GM12891 (cell line): ENCODE measurements at regions not wholly inside any gene's neighbourhood (a gene's known extent, or its start where the extent isn't known, plus 50 kb on each side); places are given as distances from the start of the nearest gene placed in this dataset.

Experiments used
- PAX5 ChIP-seq: IDR thresholded peaks from 2 replicates; pipeline ENCODE4 v1.6.1; 2011; ENCODE audit warnings: low read length, moderate library complexity, mild to moderate bottlenecking; ENCODE audit not compliant: insufficient read depth, severe bottlenecking
- POLR2A ChIP-seq: IDR thresholded peaks from 2 replicates; pipeline ENCODE4 v1.6.1; 2011; ENCODE audit warnings: low read depth, low read length, control low read depth
- POLR2AphosphoS5 ChIP-seq: IDR thresholded peaks from 2 replicates; pipeline ENCODE4 v1.6.1; 2011; ENCODE audit warnings: low read depth, low read length, control low read depth
- POU2F2 ChIP-seq: IDR thresholded peaks from 2 replicates; pipeline ENCODE4 v1.6.1; 2011; ENCODE audit warnings: low read depth, mild to moderate bottlenecking, control low read depth, low read length, moderate library complexity
- SPI1 ChIP-seq: IDR thresholded peaks from 2 replicates; pipeline ENCODE4 v1.6.1; 2011; ENCODE audit warnings: low read depth, low read length, control low read depth
- TAF1 ChIP-seq: IDR thresholded peaks from 2 replicates; pipeline ENCODE4 v1.6.1; 2011; ENCODE audit warnings: low read depth, low read length, control low read depth

DNA sequence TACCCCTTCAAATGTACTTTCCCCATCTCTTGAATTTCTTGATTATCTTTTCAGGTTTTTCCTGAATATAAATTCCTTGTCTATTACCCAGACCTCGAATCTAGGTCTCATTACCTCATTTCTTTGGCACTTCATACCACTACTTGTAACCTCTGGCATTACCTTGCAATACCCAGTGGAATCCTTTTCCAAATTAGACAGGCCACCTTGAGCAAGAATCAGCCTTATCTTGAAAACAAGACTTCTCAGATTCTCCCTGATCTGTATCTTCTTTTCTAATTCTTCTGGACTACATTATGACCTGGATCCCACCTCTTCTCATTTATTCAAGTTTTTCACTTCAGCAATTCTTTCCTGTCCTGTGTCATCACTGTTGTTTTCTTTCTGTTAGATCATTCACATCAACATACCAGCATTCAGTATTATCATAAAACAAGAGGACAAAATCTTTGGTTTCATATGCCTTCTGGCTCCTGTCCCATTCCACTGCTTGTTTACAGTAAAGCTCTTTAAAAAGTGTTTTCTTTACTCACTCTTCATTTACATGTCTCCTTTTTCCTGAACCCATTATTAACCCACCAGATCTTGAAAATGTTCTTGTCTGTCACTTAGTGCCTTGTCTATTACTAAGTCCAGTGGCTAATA, 275.6 kb upstream of the HS3ST1 start:
- no peak for TF ChIP-seq POLR2A
- no peak for TF ChIP-seq POLR2AphosphoS5
- TF ChIP-seq TAF1 = no peak
- no peak for TF ChIP-seq POU2F2
- TF ChIP-seq SPI1 = no peak
- TF ChIP-seq PAX5 = no peak
